Fibroblast of skin of back (primary cell): ENCODE measurements at regions not wholly inside any gene's neighbourhood (a gene's known extent, or its start where the extent isn't known, plus 50 kb on each side); places are given as distances from the start of the nearest gene placed in this dataset.

Experiments
- DNase-seq: peaks from one replicate; pipeline ENCODE4 v3.0.0-alpha.2; 2013

- DNase-seq = peak; percentile 98
These were observed 223.6 kb upstream of the CITED2 start for GRCh38 chr6:139597771-139598755.

DNA sequence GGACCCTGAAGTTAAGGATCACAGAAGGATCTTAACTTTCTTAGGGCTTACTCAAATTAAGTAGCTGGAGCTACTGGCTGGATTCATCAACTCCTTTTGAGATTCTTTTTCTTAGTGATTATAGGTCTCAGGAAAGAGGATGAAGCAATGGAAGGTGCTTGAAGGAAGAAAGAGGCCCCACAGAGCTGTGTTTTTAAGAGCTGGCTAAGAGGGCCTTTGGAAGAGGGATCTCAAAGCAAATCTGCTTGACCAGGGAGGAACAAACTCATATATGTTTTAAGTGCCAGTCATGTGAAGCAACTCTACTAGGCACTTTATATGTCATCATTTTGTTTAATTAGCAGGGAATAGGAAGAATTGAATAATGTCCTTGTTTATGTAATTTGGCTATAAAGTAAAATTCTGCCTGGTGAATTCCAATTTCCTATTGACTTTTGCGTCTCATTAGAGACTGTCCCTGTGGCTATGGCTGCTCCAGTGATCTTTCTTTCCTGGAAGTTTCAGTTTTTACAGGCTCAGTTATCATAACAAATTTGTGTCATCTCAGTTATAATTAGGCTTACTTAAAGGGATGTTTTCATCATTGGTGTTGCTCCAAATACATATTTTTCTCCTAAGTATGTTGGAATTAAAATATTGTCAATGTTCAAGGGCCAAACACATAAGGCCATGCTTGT lies 222.8 kb upstream of the CITED2 start:
- DNase-seq = no peak

DNA sequence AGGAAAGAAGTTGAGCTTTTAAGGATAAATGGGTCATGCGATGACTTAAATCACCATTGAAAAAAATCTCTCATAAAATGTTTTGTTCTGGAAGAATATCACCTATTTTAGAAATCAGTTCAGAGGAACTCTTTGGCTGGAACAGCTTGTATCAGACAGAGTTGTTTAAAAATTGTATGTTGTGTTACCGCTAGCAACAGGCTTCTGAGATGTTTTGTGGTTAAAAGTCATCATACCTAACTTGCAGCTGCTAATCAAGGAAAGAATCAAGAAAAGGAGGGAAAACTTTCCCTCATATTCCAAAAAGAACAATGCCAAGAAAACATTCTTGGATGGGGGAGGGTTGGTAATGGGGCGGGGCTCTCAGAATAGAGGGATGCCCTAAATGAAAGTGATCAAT lies 220.7 kb upstream of the CITED2 start:
- peak; percentile 54 for DNase-seq

DNA sequence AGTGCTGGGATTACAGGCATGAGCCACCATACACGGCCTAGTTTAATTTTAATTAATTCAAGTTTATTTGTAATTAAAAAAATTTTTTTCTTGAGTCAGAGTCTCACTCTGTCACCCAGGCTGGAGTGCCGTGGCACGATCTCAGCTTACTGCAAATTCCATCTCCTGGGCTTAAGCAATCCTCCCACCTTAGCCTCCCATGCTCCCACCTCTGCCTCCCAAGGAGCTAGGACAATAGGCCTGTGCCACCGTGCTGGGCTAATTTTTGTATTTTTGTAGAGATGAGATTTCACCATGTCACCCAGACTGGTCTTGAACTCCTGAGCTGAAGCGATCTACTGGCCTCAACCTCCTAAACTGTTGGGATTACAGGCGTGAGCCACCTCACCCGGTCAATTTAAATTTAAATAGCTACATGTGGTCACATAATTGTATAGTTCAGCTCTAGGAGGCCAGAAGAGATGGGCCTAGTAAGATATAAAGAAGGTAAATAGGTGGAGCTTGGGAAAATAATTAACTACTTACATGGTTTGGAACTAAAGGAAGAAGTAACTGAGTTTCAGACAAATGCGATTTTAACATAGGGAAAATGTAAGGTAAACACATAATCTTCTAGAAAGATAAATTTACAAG lies 220.0 kb upstream of the CITED2 start:
- no peak for DNase-seq

- no peak for DNase-seq
These were observed 218.6 kb upstream of the CITED2 start for GRCh38 chr6:139593081-139593480.

GRCh38 chr6:139592011-139592410 lies 217.6 kb upstream of the CITED2 start:
- no peak for DNase-seq

GRCh38 chr6:139591075-139591865 lies 216.8 kb upstream of the CITED2 start:
- no peak for DNase-seq

DNA sequence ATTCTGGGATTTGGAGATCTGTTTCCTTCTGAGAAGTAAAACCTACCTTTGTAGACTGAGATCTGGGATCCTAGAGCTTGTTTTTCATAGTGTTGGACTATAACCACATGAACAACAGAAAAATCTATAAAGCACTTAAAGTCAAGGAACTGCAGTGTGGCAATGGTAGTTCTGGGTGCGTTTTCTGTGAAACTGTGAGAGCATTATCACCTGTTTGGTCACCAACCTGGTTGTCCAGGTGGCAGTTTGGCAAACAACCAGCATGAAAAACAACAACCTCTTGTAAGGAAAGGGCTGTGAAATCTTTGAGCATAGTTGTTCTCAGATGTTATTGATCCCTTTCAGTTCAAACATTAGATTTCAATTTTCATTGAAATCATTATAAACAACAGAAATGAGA lies 215.8 kb upstream of the CITED2 start:
- no peak for DNase-seq

DNA sequence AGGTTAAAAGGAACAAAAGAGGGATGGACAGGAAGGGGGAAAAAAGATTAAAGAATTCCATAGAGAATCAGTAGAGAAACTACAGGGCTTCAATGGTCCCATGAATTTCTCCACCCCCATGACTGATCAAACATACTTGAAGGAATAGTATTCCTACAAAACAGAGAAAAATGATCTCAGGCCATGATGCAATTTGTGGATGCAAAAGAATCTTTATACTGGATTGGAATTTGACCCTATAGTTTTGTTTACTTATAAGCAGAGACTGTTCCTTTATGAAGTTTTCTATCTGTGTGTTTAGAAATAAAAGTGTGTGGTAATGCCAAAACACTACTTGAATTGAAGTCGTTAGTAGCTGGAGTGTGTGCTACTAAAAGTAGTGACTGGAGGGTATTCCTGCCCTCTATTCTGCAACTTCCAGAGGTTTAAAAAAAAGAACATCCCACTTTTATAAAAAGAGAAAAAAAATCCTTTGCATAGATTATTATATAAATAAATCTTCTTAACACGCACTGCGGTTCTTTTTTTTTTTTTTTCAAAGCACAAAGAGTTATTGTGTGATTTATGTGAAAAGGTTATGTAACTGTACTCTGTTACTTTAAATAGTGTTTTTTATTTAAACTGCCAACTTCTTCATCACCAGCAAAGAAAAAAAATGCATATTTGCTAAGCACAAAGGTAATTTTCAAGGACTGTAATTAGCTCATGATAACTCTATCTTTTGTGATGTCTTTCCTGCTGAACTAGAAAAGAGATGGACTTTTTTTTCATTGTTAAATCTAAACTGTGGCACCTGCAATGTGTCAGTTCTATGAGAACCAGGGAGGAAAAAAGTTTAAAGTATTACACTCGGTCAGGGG lies 214.5 kb upstream of the CITED2 start:
- peak; percentile 85 for DNase-seq

GRCh38 chr6:139588076-139588639 lies 213.7 kb upstream of the CITED2 start:
- peak; percentile 50 for DNase-seq

GRCh38 chr6:139587469-139587868 lies 213.0 kb upstream of the CITED2 start:
- peak; percentile 96 for DNase-seq

DNA sequence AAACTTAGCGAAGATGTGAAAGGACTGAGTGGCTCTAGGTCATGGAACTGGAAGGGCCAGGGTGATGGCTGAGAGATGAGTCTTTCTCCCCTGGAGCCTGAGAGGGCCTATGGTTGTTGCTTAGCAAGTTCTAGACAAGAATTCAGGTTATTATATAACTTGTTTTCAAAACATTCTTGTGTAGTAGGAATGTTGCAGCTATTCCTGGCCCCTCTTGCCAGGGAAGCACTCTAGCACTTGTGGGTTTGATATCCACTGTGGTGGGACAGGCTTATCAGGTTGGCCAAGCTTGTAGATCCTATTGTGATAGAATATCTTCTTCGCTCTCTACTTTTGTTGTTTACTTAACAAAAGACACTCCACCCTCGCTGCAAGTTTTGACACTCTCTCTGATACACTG lies 211.8 kb upstream of the CITED2 start:
- DNase-seq = peak; percentile 30

- DNase-seq = no peak
These were observed 210.2 kb upstream of the CITED2 start for GRCh38 chr6:139584599-139584998.

DNA sequence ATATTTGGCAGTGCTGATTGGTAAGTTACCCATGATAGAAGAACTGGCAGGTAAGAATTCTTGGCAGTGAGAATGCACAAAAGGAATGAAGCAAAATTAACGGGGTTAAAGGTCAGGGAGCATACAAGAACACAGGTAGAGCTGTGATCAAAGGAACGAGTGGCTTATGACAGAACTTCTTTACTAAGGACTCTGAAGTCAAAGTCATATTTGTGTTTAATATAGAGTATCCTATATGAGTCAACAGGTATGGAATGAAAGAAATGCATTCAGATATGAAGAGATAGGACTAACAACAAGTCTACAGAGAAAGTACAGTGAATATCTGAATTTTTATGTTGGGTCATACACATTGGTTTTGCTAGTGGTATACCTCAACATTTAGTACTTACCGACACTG lies 209.0 kb upstream of the CITED2 start:
- peak; percentile 72 for DNase-seq

DNA sequence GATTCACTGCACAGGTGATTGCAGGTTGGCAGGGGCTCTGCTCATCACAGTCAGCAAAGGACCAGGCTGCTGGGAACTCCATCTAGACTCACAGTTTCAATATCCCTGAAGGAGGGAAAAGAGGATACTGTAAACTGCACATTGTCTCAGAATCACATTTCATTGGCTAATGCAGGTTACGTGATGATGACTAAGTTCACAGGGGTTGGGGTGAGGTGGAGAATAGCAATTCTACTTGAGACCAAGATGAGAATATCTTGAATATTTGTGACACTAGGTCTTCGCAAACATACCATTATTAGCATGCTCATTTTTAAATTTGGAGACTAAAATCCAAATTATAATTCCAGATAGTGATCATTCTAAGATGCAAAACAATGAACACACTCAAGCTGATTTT lies 208.5 kb upstream of the CITED2 start:
- DNase-seq = peak; percentile 67

DNA sequence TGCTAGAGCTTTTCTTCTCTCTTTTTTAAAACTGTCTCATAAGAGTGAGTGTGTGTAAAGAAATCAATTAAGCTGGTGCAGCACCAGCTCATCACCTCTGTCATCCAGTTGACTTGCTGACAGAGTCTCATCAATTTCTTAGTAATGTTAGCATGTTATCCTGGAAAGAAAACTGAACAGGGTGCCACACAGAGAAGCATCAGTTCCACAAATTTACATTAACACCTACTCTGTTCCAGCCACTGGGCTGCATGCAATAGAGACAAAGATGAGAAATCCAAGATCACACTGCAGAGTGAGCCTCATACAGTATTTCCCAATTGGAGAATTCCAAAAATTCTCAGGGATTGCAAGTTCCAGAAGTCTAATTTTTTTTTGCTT lies 207.0 kb upstream of the CITED2 start:
- no peak for DNase-seq

GRCh38 chr6:139580592-139581484 lies 206.4 kb upstream of the CITED2 start:
- DNase-seq = no peak

- peak; percentile 95 for DNase-seq
These were observed 203.5 kb upstream of the CITED2 start for GRCh38 chr6:139577763-139578604.

DNA sequence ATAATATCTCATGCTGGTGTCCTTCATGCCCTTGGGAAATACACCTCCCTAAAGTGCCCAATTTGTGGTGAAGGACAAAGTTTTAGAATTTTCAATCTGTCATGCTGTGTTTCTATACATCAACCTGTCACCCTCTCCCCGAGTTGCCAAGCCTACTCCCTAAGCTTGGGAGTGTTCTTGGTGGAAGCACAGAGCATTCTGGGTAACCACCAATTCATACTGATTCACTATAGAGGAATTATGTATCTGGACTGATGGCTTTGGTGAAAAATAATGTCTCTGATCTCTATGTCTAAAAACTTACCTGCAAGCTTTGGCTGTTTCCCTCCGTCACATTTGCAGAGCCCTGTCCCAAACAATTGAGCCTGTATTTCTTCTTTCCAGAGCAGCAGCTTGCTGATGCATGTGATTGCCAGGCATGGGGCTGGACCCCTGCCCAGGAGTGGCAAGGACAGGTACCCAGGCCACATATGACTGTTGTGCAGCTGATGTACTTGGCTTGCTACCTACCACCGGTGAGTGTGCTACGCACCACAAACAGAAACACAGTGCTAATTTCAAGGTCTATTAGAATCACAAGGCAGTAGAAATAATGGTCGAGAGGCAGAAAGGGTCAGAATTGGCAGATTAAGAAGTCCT lies 202.8 kb upstream of the CITED2 start:
- DNase-seq = peak; percentile 50
